GM21825 (cell line): ENCODE measurements at regions not wholly inside any gene's neighbourhood (a gene's known extent, or its start where the extent isn't known, plus 50 kb on each side); places are given as distances from the start of the nearest gene placed in this dataset.

Experiments used
- ATAC-seq: cut with Tn5 transposase; IDR thresholded peaks from one replicate; pipeline ENCODE4 v1.9.1; 2021; ENCODE audit warnings: mild to moderate bottlenecking, moderate library complexity; ENCODE audit not compliant: unreplicated experiment

- ATAC-seq, result peak; percentile 54
Measured at GRCh38 chr3:5426094-5426883, 238.8 kb downstream of the EDEM1 start.

GRCh38 chr3:5427021-5427420 lies 239.5 kb downstream of the EDEM1 start:
- ATAC-seq, result no peak

- ATAC-seq, result no peak
Measured at GRCh38 chr3:5427938-5428337, 240.4 kb downstream of the EDEM1 start.

GRCh38 chr3:5428607-5429516 lies 241.4 kb downstream of the EDEM1 start:
- ATAC-seq, result peak; percentile 80

GRCh38 chr3:5429517-5429890 lies 242.0 kb downstream of the EDEM1 start:
- no peak for ATAC-seq

GRCh38 chr3:5430701-5431100 lies 243.2 kb downstream of the EDEM1 start:
- ATAC-seq, result no peak

- ATAC-seq, result no peak
Measured at GRCh38 chr3:5431146-5431545, 243.6 kb downstream of the EDEM1 start.

GRCh38 chr3:5431811-5432378 lies 244.4 kb downstream of the EDEM1 start:
- ATAC-seq, result no peak

GRCh38 chr3:5437296-5437782 lies 249.8 kb downstream of the EDEM1 start:
- no peak for ATAC-seq

- no peak for ATAC-seq
Measured at GRCh38 chr3:5437783-5438323, 250.3 kb downstream of the EDEM1 start.

- ATAC-seq, result no peak
Measured at GRCh38 chr3:5441401-5441800, 253.9 kb downstream of the EDEM1 start.

GRCh38 chr3:5442106-5442785 lies 254.7 kb downstream of the EDEM1 start:
- ATAC-seq, result no peak

GRCh38 chr3:5442786-5443138 lies 255.3 kb downstream of the EDEM1 start:
- ATAC-seq, result no peak

GRCh38 chr3:5444253-5444652 lies 256.7 kb downstream of the EDEM1 start:
- no peak for ATAC-seq

- no peak for ATAC-seq
Measured at GRCh38 chr3:5445676-5446201, 258.2 kb downstream of the EDEM1 start.

- ATAC-seq, result no peak
Measured at GRCh38 chr3:5448246-5448645, 260.7 kb downstream of the EDEM1 start.

GRCh38 chr3:5448816-5449215 lies 261.3 kb downstream of the EDEM1 start:
- ATAC-seq, result no peak

- no peak for ATAC-seq
Measured at GRCh38 chr3:5456199-5456598, 268.7 kb downstream of the EDEM1 start.

GRCh38 chr3:5458526-5458925 lies 271.0 kb downstream of the EDEM1 start:
- ATAC-seq, result no peak

GRCh38 chr3:5462086-5462485 lies 274.6 kb downstream of the EDEM1 start:
- ATAC-seq, result no peak

- ATAC-seq, result no peak
Measured at GRCh38 chr3:5463991-5464390, 276.5 kb downstream of the EDEM1 start.
